Fibroblast of skin of left quadriceps (primary cell): ENCODE measurements at regions not wholly inside any gene's neighbourhood (a gene's known extent, or its start where the extent isn't known, plus 50 kb on each side); places are given as distances from the start of the nearest gene placed in this dataset.
"Not testable (repeated sequence)": the region's sequence is repeated elsewhere in the genome, so short reads cannot be mapped to it uniquely, and the experiment has no call there.

Source experiments
- DNase-seq, 2 experiments: peaks; one replicate each; pipeline ENCODE4 v3.0.0-alpha.2; 2013; ENCODE audit warnings: low read depth in 2 of 2

- no peak for DNase-seq
These were observed 208.6 kb downstream of the CXCL12 start for GRCh38 chr10:44176311-44176710.

GRCh38 chr10:44173608-44173894, 211.3 kb downstream of the CXCL12 start:
- DNase-seq, result no peak

- no peak for DNase-seq
These were observed 211.9 kb downstream of the CXCL12 start for GRCh38 chr10:44172883-44173607.

- no peak for DNase-seq
These were observed 213.1 kb downstream of the CXCL12 start for GRCh38 chr10:44171765-44172164.

GRCh38 chr10:44168478-44168877, 216.4 kb downstream of the CXCL12 start:
- DNase-seq, result no peak

- no peak for DNase-seq
These were observed 217.1 kb downstream of the CXCL12 start for GRCh38 chr10:44167752-44168151.

GRCh38 chr10:44166441-44166840, 218.5 kb downstream of the CXCL12 start:
- no peak for DNase-seq

GRCh38 chr10:44164251-44164956, 220.5 kb downstream of the CXCL12 start:
- DNase-seq, result no peak

- no peak for DNase-seq
These were observed 223.7 kb downstream of the CXCL12 start for GRCh38 chr10:44161184-44161583.

GRCh38 chr10:44157574-44157973, 227.3 kb downstream of the CXCL12 start:
- DNase-seq, result no peak

GRCh38 chr10:44154956-44155355, 229.9 kb downstream of the CXCL12 start:
- DNase-seq, result peak; percentile 44 to 53

GRCh38 chr10:44153918-44154670, 230.8 kb downstream of the CXCL12 start:
- DNase-seq, result peak; percentile 49 to 53

- DNase-seq, result no peak
These were observed 241.3 kb downstream of the CXCL12 start for GRCh38 chr10:44143556-44143955.

- DNase-seq, result no peak
These were observed 252.3 kb downstream of the CXCL12 start for GRCh38 chr10:44132361-44133289.

- DNase-seq, result no peak
These were observed 258.6 kb downstream of the CXCL12 start for GRCh38 chr10:44126291-44126717.

GRCh38 chr10:44125879-44126278, 259.0 kb downstream of the CXCL12 start:
- peak; percentile 93 to 94 for DNase-seq

- DNase-seq, result no peak
These were observed 266.4 kb downstream of the CXCL12 start for GRCh38 chr10:44118500-44118899.

- no peak for DNase-seq
These were observed 268.4 kb downstream of the CXCL12 start for GRCh38 chr10:44116474-44116873.

- no peak for DNase-seq
These were observed 269.4 kb downstream of the CXCL12 start for GRCh38 chr10:44115516-44115915.

GRCh38 chr10:44114441-44114840, 270.5 kb downstream of the CXCL12 start:
- DNase-seq, result no peak

- DNase-seq, result not testable (repeated sequence)
These were observed 272.6 kb downstream of the CXCL12 start for GRCh38 chr10:44112280-44112679.

- DNase-seq, result peak; percentile 17 to 29
These were observed 279.2 kb downstream of the CXCL12 start for GRCh38 chr10:44105696-44106095.
